Gastroesophageal sphincter (tissue), 3 donors: ENCODE measurements at regions not wholly inside any gene's neighbourhood (a gene's known extent, or its start where the extent isn't known, plus 50 kb on each side); places are given as distances from the start of the nearest gene placed in this dataset.

Experiments
- POLR2AphosphoS5 ChIP-seq: sonication (generic); formaldehyde crosslinking; IDR thresholded peaks from one replicate; pipeline ENCODE4 v1.6.1; 2017; ENCODE audit warnings: antibody characterized with exemption
- TF ChIP-seq, protein P1 (sequence below), 4 experiments: fragments of 200-600 bp in 2 of 4; fragments of 450-650 bp in 2 of 4; sonication (generic) in 1 of 4; IDR thresholded peaks; one replicate each; pipeline ENCODE4 v1.5.1; 2017 to 2019; ENCODE audit warnings: antibody characterized with exemption in 4 of 4, mild to moderate bottlenecking in 2 of 4, moderate library complexity in 2 of 4

DNA sequence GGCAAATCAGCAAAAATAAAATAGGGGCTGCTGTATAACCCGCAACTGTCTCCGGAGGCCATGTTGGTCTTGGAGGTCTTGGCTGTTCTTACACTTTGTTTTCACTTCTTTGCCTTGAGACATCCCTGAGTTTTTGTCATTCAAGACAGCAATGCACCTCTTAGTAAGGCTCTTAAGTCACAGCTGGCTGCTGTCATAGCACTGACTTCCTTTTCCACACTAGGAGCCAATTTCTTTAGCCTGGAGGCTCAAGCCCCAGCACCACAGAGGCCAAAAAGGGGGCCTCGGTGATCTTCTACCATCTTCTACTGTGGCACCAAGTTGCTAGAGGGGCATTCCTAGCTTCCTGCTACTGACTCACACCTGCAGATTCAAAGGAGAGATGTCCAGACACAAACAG lies 536.3 kb downstream of the CDH26 start:
- no peak for TF ChIP-seq POLR2AphosphoS5
- TF ChIP-seq, protein P1, sequence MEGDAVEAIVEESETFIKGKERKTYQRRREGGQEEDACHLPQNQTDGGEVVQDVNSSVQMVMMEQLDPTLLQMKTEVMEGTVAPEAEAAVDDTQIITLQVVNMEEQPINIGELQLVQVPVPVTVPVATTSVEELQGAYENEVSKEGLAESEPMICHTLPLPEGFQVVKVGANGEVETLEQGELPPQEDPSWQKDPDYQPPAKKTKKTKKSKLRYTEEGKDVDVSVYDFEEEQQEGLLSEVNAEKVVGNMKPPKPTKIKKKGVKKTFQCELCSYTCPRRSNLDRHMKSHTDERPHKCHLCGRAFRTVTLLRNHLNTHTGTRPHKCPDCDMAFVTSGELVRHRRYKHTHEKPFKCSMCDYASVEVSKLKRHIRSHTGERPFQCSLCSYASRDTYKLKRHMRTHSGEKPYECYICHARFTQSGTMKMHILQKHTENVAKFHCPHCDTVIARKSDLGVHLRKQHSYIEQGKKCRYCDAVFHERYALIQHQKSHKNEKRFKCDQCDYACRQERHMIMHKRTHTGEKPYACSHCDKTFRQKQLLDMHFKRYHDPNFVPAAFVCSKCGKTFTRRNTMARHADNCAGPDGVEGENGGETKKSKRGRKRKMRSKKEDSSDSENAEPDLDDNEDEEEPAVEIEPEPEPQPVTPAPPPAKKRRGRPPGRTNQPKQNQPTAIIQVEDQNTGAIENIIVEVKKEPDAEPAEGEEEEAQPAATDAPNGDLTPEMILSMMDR (IDR thresholded peaks at IDR 0.05), result no peak
